ENCODE measurements at regions not wholly inside any gene's neighbourhood (a gene's known extent, or its start where the extent isn't known, plus 50 kb on each side); places are given as distances from the start of the nearest gene placed in this dataset.

DNA sequence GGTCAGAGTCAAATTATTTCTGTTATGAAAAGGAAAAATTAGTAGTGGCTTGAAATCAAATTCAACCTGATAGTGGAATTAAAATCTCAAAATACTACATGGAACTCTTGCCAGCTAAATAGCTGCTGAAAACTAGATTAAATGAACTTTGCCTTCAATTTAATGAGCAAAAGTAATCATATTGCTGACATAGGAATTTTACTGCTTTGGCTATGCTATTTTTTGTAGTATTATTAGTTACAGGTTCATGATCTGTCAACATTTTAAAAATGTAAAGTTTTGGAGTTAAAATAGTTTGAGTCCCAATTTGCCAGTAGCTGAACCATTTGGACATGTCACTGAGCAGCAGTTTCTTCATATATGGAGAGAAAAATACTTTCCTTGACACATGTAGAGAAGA, 81.4 kb downstream of the RERGL start:
- no peaks in the 10 kb centered on the region for H3K36me3 Mint-ChIP-seq (ENCODE audit: low read depth)
- H3K4me1 Mint-ChIP-seq (ENCODE audit: low read depth): no peaks in the 10 kb centered on the region
- H3K9me3 Mint-ChIP-seq (ENCODE audit: low read depth): no peaks in the 10 kb centered on the region
- no peak overlapping the region for H3K4me3 Mint-ChIP-seq (ENCODE audit: unreplicated experiment)
- no peak overlapping the region for H3K27ac Mint-ChIP-seq (ENCODE audit: unreplicated experiment)
- H3K27me3 Mint-ChIP-seq (ENCODE audit: low read depth): no peaks in the 10 kb centered on the region
- TF ChIP-seq, protein P1, sequence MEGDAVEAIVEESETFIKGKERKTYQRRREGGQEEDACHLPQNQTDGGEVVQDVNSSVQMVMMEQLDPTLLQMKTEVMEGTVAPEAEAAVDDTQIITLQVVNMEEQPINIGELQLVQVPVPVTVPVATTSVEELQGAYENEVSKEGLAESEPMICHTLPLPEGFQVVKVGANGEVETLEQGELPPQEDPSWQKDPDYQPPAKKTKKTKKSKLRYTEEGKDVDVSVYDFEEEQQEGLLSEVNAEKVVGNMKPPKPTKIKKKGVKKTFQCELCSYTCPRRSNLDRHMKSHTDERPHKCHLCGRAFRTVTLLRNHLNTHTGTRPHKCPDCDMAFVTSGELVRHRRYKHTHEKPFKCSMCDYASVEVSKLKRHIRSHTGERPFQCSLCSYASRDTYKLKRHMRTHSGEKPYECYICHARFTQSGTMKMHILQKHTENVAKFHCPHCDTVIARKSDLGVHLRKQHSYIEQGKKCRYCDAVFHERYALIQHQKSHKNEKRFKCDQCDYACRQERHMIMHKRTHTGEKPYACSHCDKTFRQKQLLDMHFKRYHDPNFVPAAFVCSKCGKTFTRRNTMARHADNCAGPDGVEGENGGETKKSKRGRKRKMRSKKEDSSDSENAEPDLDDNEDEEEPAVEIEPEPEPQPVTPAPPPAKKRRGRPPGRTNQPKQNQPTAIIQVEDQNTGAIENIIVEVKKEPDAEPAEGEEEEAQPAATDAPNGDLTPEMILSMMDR (IDR thresholded peaks at IDR 0.05): no peak
- DNase-seq (ENCODE audit: low spot score): no peak

DNA sequence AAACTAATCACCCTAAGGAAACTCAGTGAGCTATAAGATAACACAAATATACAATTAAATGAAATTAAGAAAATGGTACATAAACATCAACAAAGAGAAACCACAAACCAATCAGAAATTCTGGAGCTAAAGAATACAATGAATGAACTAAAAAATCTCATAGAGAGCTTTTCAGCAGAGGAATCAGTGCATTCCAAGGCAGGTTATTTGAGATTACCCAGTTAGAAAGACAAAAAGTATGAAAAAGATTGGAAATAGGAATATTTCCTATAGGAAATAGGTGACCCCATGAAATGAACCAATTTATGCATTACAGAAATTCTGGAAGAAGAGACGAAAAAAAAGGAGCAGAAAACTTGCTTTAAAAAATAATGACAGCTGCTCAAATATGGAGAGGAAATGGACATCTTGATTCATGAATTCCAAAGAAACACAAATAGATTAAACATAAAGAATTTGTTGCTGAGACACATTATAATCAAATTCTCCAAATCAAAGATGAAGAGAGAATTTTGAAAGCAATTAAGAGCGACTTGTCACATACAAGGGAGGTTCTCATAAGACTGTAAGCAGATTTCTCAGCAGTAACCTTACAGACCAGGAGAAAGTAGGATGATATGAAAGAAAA, 90.7 kb downstream of the RERGL start:
- Mint-ChIP-seq H3K4me1 (ENCODE audit: low read depth) (no peaks in the 10 kb centered on the region), H3K27me3 (ENCODE audit: low read depth) (no peaks in the 10 kb centered on the region), H3K36me3 (ENCODE audit: low read depth) (peaks cover 2% of the 10 kb centered on the region), H3K4me3 (ENCODE audit: unreplicated experiment) (no peak overlapping the region), H3K27ac (ENCODE audit: unreplicated experiment) (no peak overlapping the region), H3K9me3 (ENCODE audit: low read depth) (peaks cover 34% of the 10 kb centered on the region)
- TF ChIP-seq, protein P1 (IDR thresholded peaks at IDR 0.05): no peak
- no peak for DNase-seq (ENCODE audit: low spot score)

DNA sequence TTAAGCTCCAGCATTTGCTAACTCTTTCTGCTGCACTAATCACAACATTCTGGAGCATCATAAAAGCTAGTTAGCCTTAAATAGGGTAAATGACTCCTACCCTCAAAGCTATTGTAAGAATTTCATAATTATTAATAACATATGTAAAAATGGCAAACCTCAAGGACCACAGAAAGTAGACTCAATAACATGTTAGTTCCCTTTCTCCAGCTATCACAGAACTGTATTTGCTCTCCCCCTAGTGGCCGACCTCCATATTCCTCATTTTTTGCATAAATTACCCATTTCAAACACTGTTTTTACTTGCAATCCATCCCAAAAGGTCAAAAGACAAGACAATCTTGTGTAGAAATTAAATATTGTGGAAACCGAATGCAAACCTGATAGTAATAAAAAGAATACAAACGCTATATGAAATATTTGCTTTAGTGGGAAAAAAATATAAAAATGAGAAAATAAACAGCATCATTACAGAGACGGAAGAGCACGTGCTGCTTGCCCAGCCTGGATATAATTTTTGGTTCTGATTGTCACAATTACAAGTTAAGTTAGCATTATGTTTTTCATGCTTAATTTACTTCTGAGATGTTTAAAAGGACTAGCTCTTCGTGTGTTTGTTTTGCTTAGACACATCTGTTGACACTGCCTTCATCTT, 97.9 kb downstream of the RERGL start:
- Mint-ChIP-seq H3K4me3 (ENCODE audit: unreplicated experiment) (no peak overlapping the region), H3K36me3 (ENCODE audit: low read depth) (no peaks in the 10 kb centered on the region), H3K9me3 (ENCODE audit: low read depth) (no peaks in the 10 kb centered on the region), H3K4me1 (ENCODE audit: low read depth) (no peaks in the 10 kb centered on the region), H3K27ac (ENCODE audit: unreplicated experiment) (no peak overlapping the region), H3K27me3 (ENCODE audit: low read depth) (peaks cover 22% of the 10 kb centered on the region)
- DNase-seq (ENCODE audit: low spot score): no peak
- TF ChIP-seq, protein P1 (IDR thresholded peaks at IDR 0.05): peak; percentile 89

DNA sequence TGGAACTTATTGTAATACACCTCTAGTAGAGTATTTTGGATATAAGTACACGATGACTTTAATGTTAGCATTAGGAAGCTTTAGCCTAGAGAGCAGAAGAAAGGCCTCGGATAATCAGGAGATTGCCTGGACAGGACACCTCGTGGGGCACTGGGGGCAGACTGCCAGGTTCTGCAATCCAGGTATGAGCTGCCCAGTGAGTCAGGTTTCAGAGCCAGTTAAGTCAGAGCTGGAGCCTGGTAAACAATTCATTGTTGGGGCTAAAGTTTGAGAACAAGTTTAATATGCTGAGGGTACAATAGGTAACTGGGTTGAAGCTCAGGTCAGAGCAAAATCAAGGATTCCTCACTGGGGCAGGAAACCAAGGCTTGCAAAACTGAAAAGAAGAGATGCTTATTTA, 107.4 kb downstream of the RERGL start:
- no peak for DNase-seq (ENCODE audit: low spot score)
- Mint-ChIP-seq H3K27me3 (ENCODE audit: low read depth) (peaks cover 12% of the 10 kb centered on the region), H3K27ac (ENCODE audit: unreplicated experiment) (no peak overlapping the region), H3K9me3 (ENCODE audit: low read depth) (no peaks in the 10 kb centered on the region), H3K4me1 (ENCODE audit: low read depth) (no peaks in the 10 kb centered on the region), H3K36me3 (ENCODE audit: low read depth) (no peaks in the 10 kb centered on the region), H3K4me3 (ENCODE audit: unreplicated experiment) (no peak overlapping the region)
- TF ChIP-seq, protein P1 (IDR thresholded peaks at IDR 0.05): no peak

DNA sequence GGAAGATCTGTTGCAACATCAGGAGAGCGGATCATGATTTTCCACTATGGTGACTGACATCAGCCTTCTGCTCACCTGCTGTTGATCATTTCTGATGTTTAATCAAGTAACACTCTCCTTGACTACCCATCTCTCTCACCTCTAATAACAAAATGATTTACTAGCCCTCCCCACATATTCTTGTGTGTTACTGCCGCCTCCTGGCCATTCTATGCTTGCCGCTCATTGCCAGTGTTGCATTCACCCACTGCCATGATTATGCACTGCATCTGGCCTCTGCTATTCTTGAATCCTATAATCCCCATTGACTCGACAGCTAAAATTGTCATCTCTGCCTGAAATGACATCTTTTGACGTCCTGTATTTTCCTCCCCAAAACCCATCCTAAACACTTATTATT, 113.8 kb downstream of the RERGL start:
- TF ChIP-seq, protein P1 (IDR thresholded peaks at IDR 0.05): peak; percentile 27
- Mint-ChIP-seq H3K27ac (ENCODE audit: unreplicated experiment) (no peak overlapping the region), H3K4me1 (ENCODE audit: low read depth) (no peaks in the 10 kb centered on the region), H3K9me3 (ENCODE audit: low read depth) (no peaks in the 10 kb centered on the region), H3K4me3 (ENCODE audit: unreplicated experiment) (no peak overlapping the region), H3K36me3 (ENCODE audit: low read depth) (no peaks in the 10 kb centered on the region), H3K27me3 (ENCODE audit: low read depth) (peaks cover 14% of the 10 kb centered on the region)
- DNase-seq (ENCODE audit: low spot score): no peak
